ENCODE measurements at regions not wholly inside any gene's neighbourhood (a gene's known extent, or its start where the extent isn't known, plus 50 kb on each side); places are given as distances from the start of the nearest gene placed in this dataset.

DNA sequence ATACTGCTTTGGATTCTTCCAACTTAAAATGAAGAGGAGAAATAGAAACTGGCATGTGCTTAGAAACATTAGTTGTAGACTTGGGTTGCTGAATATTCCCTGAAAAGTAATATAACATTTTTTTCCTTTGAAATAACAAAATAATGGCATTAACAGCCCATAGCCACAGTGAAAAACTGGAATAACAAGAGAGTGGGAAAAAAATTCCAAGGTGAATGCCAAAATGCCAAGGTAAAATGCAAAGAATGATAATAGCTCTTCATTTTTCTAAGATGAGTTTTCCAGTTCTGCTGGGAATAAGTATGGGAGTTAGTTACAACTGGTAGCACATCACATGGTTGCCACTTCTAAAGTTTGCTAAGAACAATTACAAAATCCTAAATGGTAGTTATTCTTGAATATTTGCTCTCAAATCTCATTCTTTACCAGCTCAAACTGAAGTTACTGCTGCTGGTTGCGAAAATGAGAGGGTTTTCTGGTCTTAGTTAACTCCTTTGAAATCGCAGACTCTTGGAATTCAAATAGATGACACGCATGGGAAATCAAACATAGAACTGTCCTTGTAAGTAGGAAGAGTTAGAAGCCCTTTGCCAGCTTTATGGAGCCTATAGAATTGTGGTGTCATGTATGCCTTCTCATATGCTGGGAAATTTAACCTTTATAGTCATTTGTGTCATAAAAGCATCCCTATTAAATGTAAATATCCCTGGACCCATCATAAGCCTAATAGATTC is 165.0 kb upstream of the DCN start:
- no peak for DNase-seq (ENCODE audit: low read depth)
- TF ChIP-seq, protein P1, sequence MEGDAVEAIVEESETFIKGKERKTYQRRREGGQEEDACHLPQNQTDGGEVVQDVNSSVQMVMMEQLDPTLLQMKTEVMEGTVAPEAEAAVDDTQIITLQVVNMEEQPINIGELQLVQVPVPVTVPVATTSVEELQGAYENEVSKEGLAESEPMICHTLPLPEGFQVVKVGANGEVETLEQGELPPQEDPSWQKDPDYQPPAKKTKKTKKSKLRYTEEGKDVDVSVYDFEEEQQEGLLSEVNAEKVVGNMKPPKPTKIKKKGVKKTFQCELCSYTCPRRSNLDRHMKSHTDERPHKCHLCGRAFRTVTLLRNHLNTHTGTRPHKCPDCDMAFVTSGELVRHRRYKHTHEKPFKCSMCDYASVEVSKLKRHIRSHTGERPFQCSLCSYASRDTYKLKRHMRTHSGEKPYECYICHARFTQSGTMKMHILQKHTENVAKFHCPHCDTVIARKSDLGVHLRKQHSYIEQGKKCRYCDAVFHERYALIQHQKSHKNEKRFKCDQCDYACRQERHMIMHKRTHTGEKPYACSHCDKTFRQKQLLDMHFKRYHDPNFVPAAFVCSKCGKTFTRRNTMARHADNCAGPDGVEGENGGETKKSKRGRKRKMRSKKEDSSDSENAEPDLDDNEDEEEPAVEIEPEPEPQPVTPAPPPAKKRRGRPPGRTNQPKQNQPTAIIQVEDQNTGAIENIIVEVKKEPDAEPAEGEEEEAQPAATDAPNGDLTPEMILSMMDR (IDR thresholded peaks at IDR 0.05; ENCODE audit: insufficient read depth, low read length, poor library complexity, severe bottlenecking): no peak
- Histone ChIP-seq H3K27me3 (ENCODE audit: control insufficient read depth, insufficient read depth, low read length) (no peaks in the 10 kb centered on the region), H3K4me3 (ENCODE audit: low read depth, low read length) (no peak overlapping the region), H3K36me3 (ENCODE audit: control insufficient read depth, insufficient read depth, low read length) (no peaks in the 10 kb centered on the region)

DNA sequence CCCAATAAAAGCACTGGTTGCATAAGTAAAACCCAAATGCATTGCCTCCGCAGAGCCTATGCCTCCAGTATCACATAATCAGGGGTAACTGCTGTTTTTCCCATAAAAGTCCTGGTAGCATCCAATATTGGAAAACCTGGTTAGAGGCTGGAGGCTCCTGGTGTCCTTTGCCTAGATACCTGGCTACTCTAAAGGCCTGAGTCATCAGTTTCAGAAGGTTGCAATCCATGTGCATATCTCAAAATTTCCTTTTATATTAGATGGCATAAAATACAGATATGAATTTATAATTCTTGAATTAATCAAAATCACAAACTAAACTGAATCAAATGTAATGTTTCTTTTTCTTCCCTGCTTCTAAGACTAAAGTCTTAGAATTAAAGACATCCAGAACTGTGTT is 164.2 kb upstream of the DCN start:
- TF ChIP-seq, protein P1 (IDR thresholded peaks at IDR 0.05; ENCODE audit: insufficient read depth, low read length, poor library complexity, severe bottlenecking): no peak
- DNase-seq (ENCODE audit: low read depth): no peak
- Histone ChIP-seq H3K36me3 (ENCODE audit: control insufficient read depth, insufficient read depth, low read length) (no peaks in the 10 kb centered on the region), H3K27me3 (ENCODE audit: control insufficient read depth, insufficient read depth, low read length) (no peaks in the 10 kb centered on the region), H3K4me3 (ENCODE audit: low read depth, low read length) (no peak overlapping the region)

DNA sequence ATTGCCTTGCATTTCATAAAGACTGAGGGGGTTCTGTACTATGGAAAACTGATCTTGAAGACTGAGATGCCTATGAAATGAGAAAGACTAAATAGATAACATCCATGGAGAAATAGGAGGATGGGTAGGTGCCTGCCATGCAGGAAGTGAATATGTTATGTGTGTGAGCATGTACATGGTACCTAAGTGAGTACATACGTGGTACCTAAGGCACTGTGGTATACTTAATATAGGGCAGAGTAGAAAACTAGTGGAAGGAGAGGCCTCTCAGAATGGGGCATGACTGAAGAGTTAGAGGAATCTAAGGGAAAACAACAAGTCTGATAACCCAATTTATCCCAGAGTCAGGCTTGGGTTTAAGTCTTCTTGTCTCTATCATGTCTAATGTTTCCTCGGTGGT is 161.8 kb upstream of the DCN start:
- H3K27me3 ChIP-seq (ENCODE audit: control insufficient read depth, insufficient read depth, low read length): no peaks in the 10 kb centered on the region
- no peak overlapping the region for H3K4me3 ChIP-seq (ENCODE audit: low read depth, low read length)
- no peak for DNase-seq (ENCODE audit: low read depth)
- TF ChIP-seq, protein P1 (IDR thresholded peaks at IDR 0.05; ENCODE audit: insufficient read depth, low read length, poor library complexity, severe bottlenecking): no peak
- no peaks in the 10 kb centered on the region for H3K36me3 ChIP-seq (ENCODE audit: control insufficient read depth, insufficient read depth, low read length)

DNA sequence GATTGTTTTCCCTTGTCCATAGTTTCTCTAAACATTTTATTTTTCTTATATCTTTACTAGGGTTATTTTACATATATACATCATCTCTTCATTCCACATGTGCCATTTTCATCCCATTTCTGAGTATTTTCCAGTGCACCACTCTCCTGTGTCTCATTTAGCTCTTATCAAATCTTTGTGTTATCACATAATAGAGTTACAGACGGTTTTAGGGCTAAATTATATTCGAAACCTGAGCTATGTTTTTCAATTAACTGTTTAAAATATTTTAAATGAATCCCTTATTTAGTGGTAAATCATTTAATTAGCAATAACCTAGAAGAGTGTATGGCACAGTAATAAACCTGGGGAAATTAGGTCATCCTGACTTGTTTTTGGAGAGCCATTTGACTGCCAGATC is 160.4 kb upstream of the DCN start:
- Histone ChIP-seq H3K36me3 (ENCODE audit: control insufficient read depth, insufficient read depth, low read length) (no peaks in the 10 kb centered on the region), H3K27me3 (ENCODE audit: control insufficient read depth, insufficient read depth, low read length) (no peaks in the 10 kb centered on the region), H3K4me3 (ENCODE audit: low read depth, low read length) (no peak overlapping the region)
- TF ChIP-seq, protein P1 (IDR thresholded peaks at IDR 0.05; ENCODE audit: insufficient read depth, low read length, poor library complexity, severe bottlenecking): no peak
- no peak for DNase-seq (ENCODE audit: low read depth)

DNA sequence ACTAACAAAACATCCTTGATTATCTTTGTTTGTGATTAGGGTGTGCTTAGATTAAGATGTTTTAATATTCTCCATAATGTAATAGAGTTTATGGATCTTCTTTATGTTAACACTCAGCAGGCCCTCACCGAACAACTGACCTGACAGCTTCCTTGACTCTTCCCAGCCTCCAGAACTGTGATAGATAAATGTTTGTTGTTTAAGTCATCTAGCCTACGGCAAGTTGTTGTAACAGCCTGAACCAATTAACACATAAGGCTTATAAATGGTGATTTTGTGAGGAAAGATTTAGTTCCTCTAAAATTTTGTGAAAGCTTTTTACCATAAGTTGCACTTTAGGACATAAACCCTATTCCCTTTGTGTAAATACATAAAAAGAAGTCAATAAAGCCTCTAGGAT is 156.5 kb upstream of the DCN start:
- H3K4me3 ChIP-seq (ENCODE audit: low read depth, low read length): no peak overlapping the region
- no peak for DNase-seq (ENCODE audit: low read depth)
- TF ChIP-seq, protein P1 (IDR thresholded peaks at IDR 0.05; ENCODE audit: insufficient read depth, low read length, poor library complexity, severe bottlenecking): no peak
- no peaks in the 10 kb centered on the region for H3K36me3 ChIP-seq (ENCODE audit: control insufficient read depth, insufficient read depth, low read length)
- H3K27me3 ChIP-seq (ENCODE audit: control insufficient read depth, insufficient read depth, low read length): no peaks in the 10 kb centered on the region

DNA sequence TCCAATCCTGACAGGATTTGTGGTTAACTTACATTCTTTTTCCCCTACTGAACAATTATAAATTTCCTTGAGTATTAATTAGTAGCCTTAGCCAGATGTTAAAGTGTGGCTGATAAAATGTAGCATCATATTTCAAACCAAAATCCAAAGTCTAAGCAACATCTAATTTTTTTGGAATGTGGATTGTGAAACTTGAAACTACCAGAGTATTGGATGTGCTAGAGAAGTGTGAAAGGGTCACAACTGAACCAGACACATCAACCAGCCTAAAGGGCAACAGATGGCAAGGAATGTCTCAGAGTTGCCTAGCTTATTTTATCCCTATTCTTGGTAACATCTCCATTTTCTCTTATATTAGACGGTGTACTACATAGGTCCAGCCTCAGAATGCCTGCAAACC is 153.1 kb upstream of the DCN start:
- no peak for DNase-seq (ENCODE audit: low read depth)
- no peaks in the 10 kb centered on the region for H3K36me3 ChIP-seq (ENCODE audit: control insufficient read depth, insufficient read depth, low read length)
- H3K27me3 ChIP-seq (ENCODE audit: control insufficient read depth, insufficient read depth, low read length): no peaks in the 10 kb centered on the region
- H3K4me3 ChIP-seq (ENCODE audit: low read depth, low read length): no peak overlapping the region
- TF ChIP-seq, protein P1 (IDR thresholded peaks at IDR 0.05; ENCODE audit: insufficient read depth, low read length, poor library complexity, severe bottlenecking): no peak
